Kidney (tissue), 13 donors: ENCODE measurements at regions not wholly inside any gene's neighbourhood (a gene's known extent, or its start where the extent isn't known, plus 50 kb on each side); places are given as distances from the start of the nearest gene placed in this dataset.

ENCODE experiments used
- DNase-seq, 5 donors: peaks; one replicate each; pipeline ENCODE4 v3.0.0-alpha.2; 2013 to 2020
- FAIRE-seq: peaks from 2 replicates; lab custom pipeline; 2012; peaks lifted over from hg19 to GRCh38; lab: Jason Lieb, UNC
- H3K27ac ChIP-seq, 2 donors: one replicate each; pipeline ENCODE4 v1.7.0; 2013; ENCODE audit warnings: low read depth in 2 of 2, low read length in 2 of 2, inconsistent platforms in 1 of 2
- H3K27me3 ChIP-seq: one replicate; pipeline ENCODE4 v1.7.1; 2013; ENCODE audit warnings: low read length, inconsistent platforms; ENCODE audit not compliant: control insufficient read depth, insufficient read depth
- H3K36me3 ChIP-seq, 3 donors: one replicate each; pipeline versions ENCODE4 v1.7.0 to v1.7.1; 2013; ENCODE audit warnings: low read length in 3 of 3, control low read depth in 1 of 3, inconsistent platforms in 1 of 3; ENCODE audit not compliant: insufficient read depth in 3 of 3, control insufficient read depth in 2 of 3
- H3K4me1 ChIP-seq, 3 donors: one replicate each; pipeline versions ENCODE4 v1.7.0 to v1.7.1; 2013; ENCODE audit warnings: low read length in 3 of 3, inconsistent platforms in 1 of 3, low read depth in 1 of 3; ENCODE audit not compliant: control insufficient read depth in 2 of 3, insufficient read depth in 2 of 3
- H3K4me3 ChIP-seq, 3 donors: one replicate each; pipeline versions ENCODE4 v1.7.0 to v1.8.1; 2013; ENCODE audit warnings: low read length in 3 of 3, control low read depth in 1 of 3, inconsistent platforms in 1 of 3
- H3K9ac ChIP-seq, 3 donors: one replicate each; pipeline versions ENCODE4 v1.7.0 to v1.7.1; 2013; ENCODE audit warnings: low read length in 3 of 3, control low read depth in 1 of 3, inconsistent platforms in 1 of 3
- H3K9me3 ChIP-seq, 3 donors: one replicate each; pipeline versions ENCODE4 v1.7.0 to v1.7.1; 2013; ENCODE audit warnings: low read length in 3 of 3, control low read depth in 1 of 3, inconsistent platforms in 1 of 3; ENCODE audit not compliant: control insufficient read depth in 2 of 3, insufficient read depth in 1 of 3
- intact Hi-C: fragments of 100-400 bp; cut with DNase I; formaldehyde crosslinking; loops from one replicate; pipeline ENCODE4 v1.11.1; 2022
- TF ChIP-seq, protein P1 (sequence below): IDR thresholded peaks from 3 replicates; pipeline ENCODE4 v1.5.1; 2012; ENCODE audit warnings: mild to moderate bottlenecking, moderate library complexity, borderline replicate concordance; ENCODE audit not compliant: insufficient read depth; ENCODE audit errors: extremely low read depth
- donor health status: control.
- donor health status: control.
- donor health status: control.
- donor health status: control.
- donor health status: control.
- donor health status: DM: yes; HTN: yes; CAD: no.
- donor health status: Normal renal cell carcinoma (clear cell type).

DNA sequence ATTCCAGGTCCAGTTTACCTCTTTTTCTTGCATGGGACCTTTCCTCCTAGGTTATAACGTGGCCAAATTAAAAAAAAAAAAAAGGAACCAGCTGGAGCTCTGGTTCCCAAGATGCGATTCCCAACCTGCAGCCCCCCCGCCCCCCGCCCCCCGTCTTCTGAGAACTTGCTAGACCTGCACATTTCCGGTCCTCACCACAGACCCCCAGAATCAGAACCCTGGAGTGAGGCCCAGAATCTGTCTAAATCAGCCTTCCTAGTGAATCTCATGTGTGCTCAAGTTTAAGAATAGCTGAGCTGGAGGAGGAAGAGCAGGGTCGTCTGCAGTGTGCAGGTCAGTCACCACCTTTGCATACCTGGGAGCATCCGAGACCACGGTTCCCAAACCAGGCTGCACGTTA, 144.2 kb downstream of the KLF6 start:
- H3K27ac ChIP-seq, result no peak overlapping the region
- intact Hi-C loops, result no loop called here
- H3K9ac ChIP-seq, result no peak overlapping the region
- FAIRE-seq, result no peak
- no peaks in the 10 kb centered on the region for H3K9me3 ChIP-seq
- TF ChIP-seq, protein P1, sequence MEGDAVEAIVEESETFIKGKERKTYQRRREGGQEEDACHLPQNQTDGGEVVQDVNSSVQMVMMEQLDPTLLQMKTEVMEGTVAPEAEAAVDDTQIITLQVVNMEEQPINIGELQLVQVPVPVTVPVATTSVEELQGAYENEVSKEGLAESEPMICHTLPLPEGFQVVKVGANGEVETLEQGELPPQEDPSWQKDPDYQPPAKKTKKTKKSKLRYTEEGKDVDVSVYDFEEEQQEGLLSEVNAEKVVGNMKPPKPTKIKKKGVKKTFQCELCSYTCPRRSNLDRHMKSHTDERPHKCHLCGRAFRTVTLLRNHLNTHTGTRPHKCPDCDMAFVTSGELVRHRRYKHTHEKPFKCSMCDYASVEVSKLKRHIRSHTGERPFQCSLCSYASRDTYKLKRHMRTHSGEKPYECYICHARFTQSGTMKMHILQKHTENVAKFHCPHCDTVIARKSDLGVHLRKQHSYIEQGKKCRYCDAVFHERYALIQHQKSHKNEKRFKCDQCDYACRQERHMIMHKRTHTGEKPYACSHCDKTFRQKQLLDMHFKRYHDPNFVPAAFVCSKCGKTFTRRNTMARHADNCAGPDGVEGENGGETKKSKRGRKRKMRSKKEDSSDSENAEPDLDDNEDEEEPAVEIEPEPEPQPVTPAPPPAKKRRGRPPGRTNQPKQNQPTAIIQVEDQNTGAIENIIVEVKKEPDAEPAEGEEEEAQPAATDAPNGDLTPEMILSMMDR, result no peak
- H3K4me3 ChIP-seq, result no peak overlapping the region
- no peaks in the 10 kb centered on the region for H3K27me3 ChIP-seq
- H3K4me1 ChIP-seq, result no peaks in the 10 kb centered on the region
- H3K36me3 ChIP-seq, result no peaks in the 10 kb centered on the region
- DNase-seq, result no peak

DNA sequence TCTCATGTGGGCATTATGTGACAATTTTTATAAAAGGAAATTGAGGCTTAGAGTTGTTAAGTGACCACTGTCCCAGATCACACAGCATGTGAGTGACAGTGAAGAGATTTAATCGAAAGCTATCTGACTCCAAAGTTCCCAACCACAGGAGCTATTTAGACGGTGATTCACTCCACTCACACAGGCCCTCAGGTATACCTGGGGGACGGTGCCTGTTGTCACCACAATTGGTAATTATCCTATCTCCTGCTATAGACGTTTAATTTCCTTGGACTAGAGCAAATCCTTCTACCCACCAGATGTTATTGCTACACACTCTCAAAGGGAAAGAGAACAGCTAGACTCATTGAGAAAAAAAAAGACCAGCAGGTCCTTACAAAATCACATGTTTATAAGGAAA, 145.5 kb downstream of the KLF6 start:
- no peak overlapping the region for H3K27ac ChIP-seq
- TF ChIP-seq, protein P1, result no peak
- intact Hi-C loops, result no loop called here

DNA sequence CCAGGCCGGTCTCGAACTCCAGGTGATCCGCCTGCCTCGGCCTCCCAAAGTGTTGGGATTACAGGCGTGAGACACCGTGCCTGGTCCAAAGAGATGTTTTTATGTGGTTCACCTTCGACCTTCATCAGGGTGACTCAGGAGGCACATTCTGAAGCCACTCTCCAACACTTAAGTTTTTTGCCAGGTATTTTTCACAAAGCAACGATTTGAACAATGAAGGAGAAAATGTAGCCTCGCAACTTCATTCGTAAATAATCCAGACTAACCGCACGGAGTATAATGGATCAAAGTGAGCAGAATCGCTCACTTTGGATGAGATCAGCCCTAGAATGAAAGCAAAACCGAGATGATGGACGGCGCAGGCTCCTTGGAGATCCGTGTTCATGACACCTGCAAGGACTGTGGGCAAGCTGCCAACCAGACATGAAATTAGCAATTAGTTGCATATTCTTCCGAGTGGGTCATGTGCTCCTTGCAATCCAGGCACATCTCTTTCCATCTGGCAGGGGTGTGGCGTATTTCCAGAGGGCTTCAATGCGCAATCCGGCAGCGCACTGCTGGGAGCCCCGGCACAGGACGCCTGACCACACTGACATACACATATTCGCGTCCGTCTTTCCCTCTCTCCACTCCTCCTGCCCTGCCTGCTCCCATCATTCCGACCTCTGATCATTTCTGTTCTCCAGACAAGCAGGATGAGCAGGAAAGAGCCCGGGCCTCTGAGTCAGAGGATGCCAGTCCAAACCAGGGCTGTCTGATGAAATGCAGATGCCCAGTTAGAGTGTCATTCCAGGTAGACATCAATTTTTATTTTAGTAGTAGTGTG, 148.4 kb downstream of the KLF6 start:
- no peak overlapping the region for H3K4me3 ChIP-seq
- no peak for FAIRE-seq
- H3K9me3 ChIP-seq, result no peaks in the 10 kb centered on the region
- intact Hi-C loops, result no loop called here
- H3K27me3 ChIP-seq, result no peaks in the 10 kb centered on the region
- H3K36me3 ChIP-seq, result no peaks in the 10 kb centered on the region
- no peaks in the 10 kb centered on the region for H3K4me1 ChIP-seq
- H3K9ac ChIP-seq, result no peak overlapping the region
- no peak for DNase-seq
- TF ChIP-seq, protein P1, result no peak
- no peak overlapping the region for H3K27ac ChIP-seq

More for the DNA sequence above, 145.5 kb downstream of the KLF6 start:
- no peaks in the 10 kb centered on the region for H3K9me3 ChIP-seq
- H3K27me3 ChIP-seq, result no peaks in the 10 kb centered on the region
- DNase-seq (no peak), FAIRE-seq (no peak)
- no peaks in the 10 kb centered on the region for H3K4me1 ChIP-seq
- H3K36me3 ChIP-seq, result no peaks in the 10 kb centered on the region
- no peak overlapping the region for H3K4me3 ChIP-seq
- no peak overlapping the region for H3K9ac ChIP-seq

DNA sequence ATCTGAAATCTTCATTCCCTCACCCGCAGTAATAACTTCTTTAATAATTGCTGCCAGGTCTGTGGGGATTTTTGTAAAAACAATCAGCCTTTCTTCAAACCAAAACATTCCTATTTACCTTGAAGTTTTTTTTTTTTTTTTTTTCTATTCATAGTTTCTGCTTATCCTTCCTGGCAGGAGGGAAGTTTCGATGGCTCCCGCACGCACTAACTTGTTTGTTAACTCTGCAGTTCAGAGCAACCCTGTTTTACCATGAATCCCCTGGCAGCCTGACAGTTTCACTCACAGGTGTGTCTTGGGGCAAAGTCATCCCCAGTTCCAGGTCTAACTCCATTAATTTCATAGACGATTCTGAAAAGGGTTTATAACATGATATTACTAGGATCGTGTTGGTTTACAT, 149.3 kb downstream of the KLF6 start:
- DNase-seq (no peak), FAIRE-seq (no peak)
- Histone ChIP-seq H3K4me3 (no peak overlapping the region), H3K36me3 (no peaks in the 10 kb centered on the region), H3K27ac (no peak overlapping the region), H3K9ac (no peak overlapping the region), H3K4me1 (no peaks in the 10 kb centered on the region), H3K9me3 (no peaks in the 10 kb centered on the region), H3K27me3 (no peaks in the 10 kb centered on the region)
- TF ChIP-seq, protein P1, result no peak
- intact Hi-C loops, result no loop called here
